H1 (cell line): ENCODE measurements at regions not wholly inside any gene's neighbourhood (a gene's known extent, or its start where the extent isn't known, plus 50 kb on each side); places are given as distances from the start of the nearest gene placed in this dataset.

ENCODE experiments used
- ATF2 ChIP-seq: IDR thresholded peaks from 2 replicates; pipeline ENCODE4 v1.6.1; 2012; ENCODE audit warnings: low read length, inconsistent platforms
- ATF3 ChIP-seq: IDR thresholded peaks from 2 replicates; pipeline ENCODE4 v1.6.1; 2011; ENCODE audit warnings: low read depth, mild to moderate bottlenecking, low read length; ENCODE audit not compliant: insufficient read depth
- CTCF ChIP-seq, 3 experiments: IDR thresholded peaks; 1 replicate in 2 of 3; 2 replicates in 1 of 3; pipeline versions ENCODE4 v1.5.1 to v1.6.1; 2011; ENCODE audit warnings: low read length in 3 of 3, mild to moderate bottlenecking in 3 of 3, inconsistent platforms in 2 of 3, low read depth in 1 of 3, moderate library complexity in 1 of 3; ENCODE audit not compliant: insufficient read depth in 1 of 3; ENCODE audit errors: control extremely low read depth in 1 of 3
- EZH2 ChIP-seq: fragments of 200-600 bp; sonication (generic); IDR thresholded peaks from 2 replicates; pipeline ENCODE4 v1.7.1; 2012; ENCODE audit warnings: low read depth, mild to moderate bottlenecking, moderate library complexity, low read length, inconsistent platforms; ENCODE audit not compliant: severe bottlenecking
- FOSL1 ChIP-seq: IDR thresholded peaks from 2 replicates; pipeline ENCODE4 v1.6.1; 2011; ENCODE audit warnings: mild to moderate bottlenecking, low read depth, low read length, moderate library complexity; ENCODE audit not compliant: insufficient read depth
- HDAC6 ChIP-seq: IDR thresholded peaks from one replicate; pipeline ENCODE4 v1.7.1; 2012; ENCODE audit warnings: low read depth, mild to moderate bottlenecking, inconsistent platforms, low read length, moderate library complexity
- MAX ChIP-seq: IDR thresholded peaks from 2 replicates; pipeline ENCODE4 v1.6.1; 2012; ENCODE audit warnings: inconsistent platforms
- POLR2A ChIP-seq, 2 experiments: IDR thresholded peaks; 1 replicate in 1 of 2; 2 replicates in 1 of 2; pipeline ENCODE4 v1.6.1; 2011; ENCODE audit warnings: low read depth in 2 of 2, low read length in 2 of 2, mild to moderate bottlenecking in 2 of 2; ENCODE audit errors: control extremely low read depth in 1 of 2

DNA sequence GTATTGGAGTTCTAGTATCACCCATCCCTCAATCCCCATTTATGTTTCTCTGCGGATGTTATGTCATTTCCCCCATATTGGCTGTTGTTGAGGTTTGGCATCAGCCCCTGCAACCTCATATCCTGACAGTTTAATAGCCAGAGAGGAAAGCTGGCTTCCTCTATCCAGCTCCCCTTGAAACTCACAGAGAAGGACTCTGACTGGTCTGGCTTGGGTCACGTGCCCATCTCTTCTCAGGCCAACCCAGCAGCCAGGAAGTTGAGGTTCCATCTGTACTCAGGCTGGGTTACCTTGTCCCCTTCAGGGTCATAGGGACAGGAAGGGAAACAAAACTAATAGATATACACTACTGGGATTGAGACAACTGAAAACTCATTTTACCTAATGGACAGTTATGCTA is 148.0 kb upstream of the SLC14A2 start:
- TF ChIP-seq ATF3 = no peak
- TF ChIP-seq CTCF (IDR thresholded peaks at IDR 0.05; ENCODE audit: control extremely low read depth in 1 of 3, insufficient read depth in 1 of 3, low read depth in 1 of 3, low read length in 3 of 3) = no peak
- no peak for TF ChIP-seq MAX
- no peak for TF ChIP-seq HDAC6
- no peak for TF ChIP-seq POLR2A (IDR thresholded peaks at IDR 0.05; ENCODE audit: control extremely low read depth in 1 of 2, low read depth in 2 of 2, low read length in 2 of 2)
- no peak for TF ChIP-seq ATF2
- no peak for TF ChIP-seq FOSL1
- TF ChIP-seq EZH2 = no peak
